Hematopoietic multipotent progenitor cell (in vitro differentiated cells): ENCODE measurements at regions not wholly inside any gene's neighbourhood (a gene's known extent, or its start where the extent isn't known, plus 50 kb on each side); places are given as distances from the start of the nearest gene placed in this dataset.

Experiments
- DNase-seq, 3 donors: peaks; one replicate each; pipeline ENCODE4 v3.0.0-alpha.2; 2011 to 2015; ENCODE audit warnings: low read depth in 2 of 3, low spot score in 2 of 3

DNA sequence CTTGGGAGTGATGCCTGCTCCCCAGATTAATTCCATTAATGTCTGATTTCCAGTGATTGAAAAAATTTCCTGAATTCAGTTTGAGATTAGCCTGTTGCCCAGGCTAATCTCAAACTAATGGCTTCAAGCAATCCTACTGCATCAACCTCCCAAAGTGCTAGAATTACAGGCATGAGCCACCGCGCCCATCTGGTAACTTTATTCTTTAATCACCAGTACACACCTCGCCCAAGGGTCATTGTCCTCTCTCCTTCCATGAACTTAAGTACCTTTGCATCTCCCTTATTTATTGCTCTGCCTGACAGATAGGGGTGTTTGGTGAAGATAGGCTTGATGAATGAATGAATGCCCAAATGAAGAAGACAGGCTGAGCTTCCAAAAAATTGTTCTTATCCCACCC lies 366.5 kb downstream of the SIPA1L2 start:
- no peak for DNase-seq

DNA sequence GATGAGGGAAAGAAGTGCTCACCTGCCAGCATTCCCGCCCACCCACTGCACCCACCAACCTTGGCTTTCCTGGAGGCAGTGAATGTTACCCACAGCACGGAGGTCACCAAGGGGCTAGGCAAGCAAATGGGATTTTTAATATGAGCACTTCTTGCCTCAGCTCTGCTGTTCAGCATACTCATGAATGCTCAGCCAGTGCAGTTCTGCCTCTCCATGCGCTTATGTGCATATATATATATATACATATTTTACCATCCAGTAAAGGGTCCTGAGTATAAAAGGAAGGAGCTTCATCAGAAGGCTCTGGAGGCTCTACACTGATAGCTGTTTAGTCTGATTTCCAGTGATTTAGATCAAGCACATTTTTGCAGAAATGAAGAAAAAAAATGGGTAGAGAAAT lies 366.9 kb downstream of the SIPA1L2 start:
- no peak for DNase-seq

DNA sequence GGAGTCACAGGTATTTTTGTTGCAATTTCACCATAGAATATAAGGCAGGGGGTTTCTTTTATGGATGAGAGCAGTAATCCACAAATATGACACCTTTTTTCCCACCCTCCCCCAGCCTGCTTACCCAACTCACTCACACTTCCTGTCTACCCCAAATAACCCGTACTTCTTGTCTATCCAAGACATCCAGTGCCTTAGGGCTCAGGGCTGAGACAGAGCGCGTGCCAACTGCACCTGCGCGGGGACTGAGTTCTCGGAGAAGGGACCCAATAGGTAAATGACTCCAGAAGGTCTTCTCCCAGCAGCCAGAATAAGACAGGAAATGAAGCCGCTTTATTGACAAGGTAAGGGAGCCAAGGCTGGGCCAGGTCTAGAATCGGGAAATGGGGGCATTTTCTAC lies 369.1 kb downstream of the SIPA1L2 start:
- no peak for DNase-seq

DNA sequence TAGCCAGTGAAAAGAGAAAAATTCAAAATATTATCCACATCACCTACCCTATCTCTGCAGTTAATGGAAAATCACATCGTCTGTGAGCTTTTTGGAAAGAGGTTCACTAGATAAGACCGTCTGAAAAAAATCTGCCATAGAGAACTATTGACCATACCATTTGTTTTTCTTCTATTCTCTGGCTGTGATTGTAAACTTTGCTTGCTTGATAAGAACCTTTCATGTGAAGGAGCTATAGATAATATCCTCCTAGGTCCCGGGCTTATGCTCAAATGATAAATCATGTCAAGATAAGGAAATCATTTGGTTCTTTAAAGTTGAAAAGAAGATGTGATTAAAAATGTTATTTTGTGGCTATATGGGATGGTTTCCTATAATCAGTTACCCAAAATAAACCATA lies 369.9 kb downstream of the SIPA1L2 start:
- no peak for DNase-seq

DNA sequence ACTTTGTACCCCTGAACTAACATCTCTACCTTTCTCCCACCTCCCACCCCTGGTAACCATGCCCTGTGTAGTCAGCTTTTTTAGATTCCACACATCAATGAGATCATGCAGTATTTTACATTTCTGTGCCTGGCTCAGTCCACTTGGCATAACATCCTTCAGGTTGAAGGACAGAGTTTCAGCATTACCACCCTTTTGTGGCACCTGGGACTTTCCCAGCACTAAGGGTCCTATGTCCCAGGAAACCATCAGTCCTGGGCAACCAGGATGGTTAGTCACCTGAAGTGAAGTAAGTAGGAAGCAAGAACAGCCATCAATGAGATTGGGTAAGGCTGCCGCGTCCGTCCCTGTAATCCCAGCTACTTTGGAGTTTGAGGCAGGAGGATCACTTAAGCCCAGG lies 370.6 kb downstream of the SIPA1L2 start:
- DNase-seq = no peak

DNA sequence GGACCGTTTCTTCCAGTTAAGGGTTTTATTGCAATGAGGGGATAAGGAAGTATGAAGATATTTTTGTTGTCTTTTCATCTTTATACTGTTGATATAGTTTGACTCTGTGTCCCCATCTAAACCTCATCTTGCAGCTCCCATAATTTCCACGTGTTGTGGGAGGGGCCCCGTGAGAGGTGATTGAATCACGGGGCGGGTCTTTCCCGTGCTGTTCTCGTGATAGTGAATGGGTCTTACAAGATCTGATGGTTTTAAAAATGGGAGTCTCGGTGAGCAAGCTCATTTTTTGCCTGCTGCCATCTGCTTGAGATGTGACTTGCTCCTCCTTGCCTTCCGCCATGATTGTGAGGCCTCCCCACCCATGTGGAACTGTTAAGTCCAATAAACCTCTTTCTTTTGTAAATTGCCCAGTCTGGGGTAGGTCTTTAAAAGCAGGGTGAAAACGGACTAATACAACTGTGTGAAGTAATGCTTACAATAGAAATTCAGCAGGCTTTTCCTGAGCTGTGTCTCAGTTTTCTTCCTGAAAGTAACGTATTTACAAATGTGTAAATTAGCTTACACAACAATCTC lies 377.3 kb downstream of the SIPA1L2 start:
- DNase-seq = no peak

DNA sequence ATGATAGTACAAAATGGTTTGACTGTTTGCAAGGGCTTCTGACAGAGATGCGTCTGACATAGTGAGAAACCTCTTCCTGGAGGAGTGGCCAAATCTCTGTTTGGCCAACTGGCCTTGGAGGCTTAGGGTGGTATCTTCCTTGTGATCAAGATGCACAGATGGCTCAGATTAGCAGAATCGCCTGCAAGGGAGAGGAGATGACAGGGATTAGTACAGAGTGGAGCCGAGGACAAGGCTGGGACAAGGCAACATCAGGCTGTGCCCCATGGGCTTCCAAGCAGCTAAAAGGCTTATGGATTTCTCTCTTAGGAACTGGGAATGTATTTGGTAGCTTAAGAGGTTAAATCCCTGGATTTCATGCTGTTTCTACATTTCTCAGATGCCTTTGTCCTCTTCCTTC lies 379.1 kb downstream of the SIPA1L2 start:
- no peak for DNase-seq

DNA sequence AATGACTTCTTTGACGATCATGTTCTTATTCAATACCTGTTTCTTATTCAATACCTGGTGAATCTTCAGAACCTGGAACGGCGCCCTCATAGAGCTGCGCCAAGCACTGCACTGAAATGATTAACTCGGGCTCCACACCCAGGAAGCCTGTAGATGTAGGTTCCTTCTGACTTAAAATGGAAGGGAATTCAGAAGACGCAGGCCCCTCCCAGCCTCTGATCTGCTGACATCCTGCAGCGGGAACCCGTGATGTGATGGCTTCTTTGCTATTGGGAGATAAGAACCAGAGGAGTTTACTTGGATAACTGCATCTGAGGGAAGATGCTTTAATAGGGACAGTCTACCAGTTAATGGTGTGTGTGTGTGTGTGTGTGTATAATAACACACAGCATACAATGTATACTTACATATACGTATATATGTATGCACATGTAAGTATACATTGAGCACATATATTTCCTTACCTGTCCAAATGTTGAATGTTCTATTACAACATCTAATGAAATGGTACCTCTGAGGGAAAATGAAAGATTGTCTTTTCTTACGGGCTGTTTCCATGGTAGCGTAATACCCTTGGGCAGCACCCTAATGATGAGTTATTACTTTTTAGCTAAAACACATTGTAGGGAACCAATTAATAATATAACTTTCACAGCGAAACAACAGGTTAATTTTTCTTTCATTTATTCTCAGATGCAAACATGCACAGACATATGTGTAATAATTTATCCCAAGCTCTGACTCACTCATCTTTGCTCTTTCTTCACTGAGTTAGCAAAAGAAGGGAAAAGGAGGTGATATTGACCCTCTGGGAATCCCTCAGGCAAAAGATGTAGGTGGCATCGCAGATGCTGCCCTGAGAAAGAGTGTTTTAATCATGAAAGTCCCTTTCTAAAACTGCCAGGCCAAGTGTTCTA lies 379.8 kb downstream of the SIPA1L2 start:
- DNase-seq = no peak

DNA sequence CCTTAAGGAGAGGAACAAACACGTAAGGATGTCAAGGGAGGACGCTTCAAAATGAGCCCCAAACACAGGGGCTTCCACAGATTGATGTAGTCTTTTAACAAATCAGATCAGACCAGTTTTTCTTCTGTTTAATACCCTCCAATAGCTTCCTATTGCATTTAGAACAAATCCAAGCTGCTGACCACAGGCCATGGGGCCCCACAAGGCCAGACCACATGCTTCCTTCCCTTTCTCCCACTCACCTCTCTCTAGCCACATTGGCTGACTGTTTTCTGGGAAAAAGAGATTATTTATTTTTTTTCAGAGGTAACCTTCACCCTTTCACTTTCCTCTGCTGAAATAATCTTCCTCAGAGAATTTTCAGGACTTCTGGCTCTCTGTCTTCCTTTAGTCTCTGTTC lies 380.6 kb downstream of the SIPA1L2 start:
- no peak for DNase-seq

DNA sequence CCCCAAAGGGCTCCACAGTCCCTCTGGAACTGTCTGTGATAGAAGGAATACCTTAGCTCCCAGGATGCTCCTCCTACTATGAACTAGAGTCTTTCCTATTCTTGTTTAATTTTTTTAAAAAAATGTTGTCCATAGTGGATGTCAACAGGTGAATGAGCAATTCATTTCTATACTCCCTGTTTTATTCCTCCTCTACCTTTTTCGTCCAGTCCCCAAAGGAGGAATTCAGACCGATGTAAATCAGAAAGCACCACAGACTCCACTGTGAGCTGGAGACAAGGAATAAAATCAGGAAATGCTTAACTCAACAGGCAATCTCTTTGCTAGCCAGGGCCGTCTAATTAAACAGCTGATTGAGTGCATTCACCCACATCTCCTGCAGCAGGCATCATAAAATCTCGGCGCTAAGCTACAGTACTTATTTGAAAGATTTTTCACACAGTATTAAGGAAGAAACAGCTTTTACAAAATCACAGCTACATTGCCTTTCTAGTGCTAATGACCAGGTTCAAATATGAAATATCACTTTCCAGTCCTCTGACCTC lies 381.6 kb downstream of the SIPA1L2 start:
- DNase-seq = no peak

DNA sequence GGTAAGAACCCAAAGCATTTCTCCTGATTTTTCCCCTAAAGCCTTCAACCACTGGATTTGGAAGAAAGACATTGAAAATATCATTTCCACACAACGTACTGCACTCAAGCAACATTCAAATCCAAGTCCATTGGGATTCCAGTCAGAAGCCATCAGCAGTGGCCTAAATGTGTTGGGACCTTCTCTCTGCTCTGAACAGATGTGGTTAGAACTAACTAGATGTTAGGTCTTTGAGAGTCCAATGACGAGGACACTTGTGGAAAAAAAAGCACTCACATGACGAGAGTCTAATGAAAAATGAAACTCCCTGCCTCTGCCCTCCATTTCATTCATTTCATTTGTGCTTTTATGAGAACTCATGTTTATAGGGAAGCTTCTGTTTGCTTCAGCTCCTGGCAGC lies 382.3 kb downstream of the SIPA1L2 start:
- no peak for DNase-seq

DNA sequence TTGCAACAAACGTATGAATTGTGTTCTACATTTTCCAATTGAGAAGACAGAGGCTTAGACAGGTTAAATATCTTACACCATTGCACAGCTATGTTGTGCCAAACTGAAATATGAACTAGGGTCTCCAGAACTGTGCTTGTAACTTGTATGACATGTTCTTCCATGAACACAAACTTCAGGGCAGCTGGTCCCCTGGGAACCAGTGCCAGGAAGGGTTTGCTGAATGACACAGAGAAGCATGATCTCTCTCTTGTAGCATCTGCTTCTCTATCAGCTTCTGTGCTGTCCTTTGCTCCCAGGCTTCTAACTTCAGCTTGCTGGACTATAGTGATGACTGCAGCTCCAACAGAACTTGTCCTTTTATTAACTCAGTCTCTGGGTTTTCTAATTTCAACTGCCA lies 385.5 kb downstream of the SIPA1L2 start:
- DNase-seq = no peak

DNA sequence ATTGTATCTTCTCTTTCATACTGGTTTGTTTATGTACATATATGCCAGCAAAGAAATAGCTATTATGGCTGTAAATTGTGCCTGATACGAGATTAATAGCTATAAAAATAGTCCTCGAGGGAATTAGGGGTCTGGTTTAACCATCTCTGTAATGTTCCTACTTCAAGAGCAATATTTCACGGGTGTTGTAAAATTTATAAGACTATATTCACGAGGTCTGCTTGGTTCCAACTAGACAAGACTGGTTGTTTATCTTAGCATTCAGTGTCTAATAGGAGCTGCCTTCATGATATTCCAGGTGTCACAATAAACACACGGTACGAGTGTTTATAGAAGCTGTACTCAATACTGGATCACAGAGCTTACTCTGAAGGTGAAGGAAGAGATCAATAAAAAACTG lies 389.9 kb downstream of the SIPA1L2 start:
- DNase-seq = no peak

DNA sequence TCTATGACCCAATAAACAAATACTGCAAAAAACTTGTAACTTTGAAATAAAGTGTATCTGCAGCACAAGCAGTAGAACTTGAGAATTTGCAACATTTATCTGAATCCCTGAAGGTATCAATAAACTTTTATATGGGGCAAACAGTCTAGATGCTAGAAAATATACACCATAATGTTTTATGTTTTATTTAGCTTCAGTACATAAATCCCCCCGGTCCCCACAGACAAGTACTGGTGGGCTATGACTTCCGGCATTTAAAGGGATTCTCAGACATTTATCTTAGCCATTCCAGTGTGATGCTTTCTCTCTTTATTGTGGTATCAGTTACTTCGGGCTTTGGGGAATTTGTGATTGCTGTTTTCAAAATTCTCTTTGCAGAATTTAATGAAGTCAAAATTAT lies 390.4 kb downstream of the SIPA1L2 start:
- no peak for DNase-seq

DNA sequence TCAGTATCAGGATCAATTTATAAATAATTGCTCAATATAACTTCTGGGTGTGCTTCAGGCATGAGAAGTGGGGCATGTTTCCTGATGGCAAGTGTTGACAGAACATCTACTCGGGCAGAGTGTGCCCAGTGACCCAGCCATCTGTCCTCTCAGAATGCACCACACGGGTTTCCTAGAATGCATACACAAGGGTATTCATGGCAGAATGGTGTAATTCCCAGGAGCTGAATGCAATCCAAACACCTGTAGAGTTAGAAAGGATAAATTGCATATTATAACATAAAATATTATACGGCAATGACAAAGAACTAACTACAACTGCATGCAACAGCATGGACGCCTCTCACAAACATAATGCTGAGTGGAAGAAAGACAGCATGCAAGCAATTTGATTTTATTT lies 391.9 kb downstream of the SIPA1L2 start:
- no peak for DNase-seq

DNA sequence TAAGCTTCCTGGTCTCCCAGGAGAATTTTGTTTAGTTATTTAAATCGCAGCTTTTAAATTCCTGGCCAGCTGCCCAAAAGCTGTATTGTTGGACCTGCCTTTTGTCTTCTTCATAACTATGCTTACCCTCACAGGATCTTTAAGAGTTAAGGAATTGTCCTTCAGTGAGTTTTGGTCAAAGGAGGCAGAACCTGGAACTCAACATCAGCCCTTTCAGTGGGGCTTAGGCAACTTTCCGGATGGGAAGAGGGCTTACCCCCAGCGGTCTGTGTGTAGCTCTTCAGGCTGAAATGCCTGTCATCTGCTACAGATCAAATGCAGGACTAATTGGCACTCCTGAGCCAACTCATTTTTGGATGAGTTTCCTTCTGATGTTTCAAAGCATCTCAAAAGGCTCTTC lies 402.6 kb downstream of the SIPA1L2 start:
- no peak for DNase-seq

DNA sequence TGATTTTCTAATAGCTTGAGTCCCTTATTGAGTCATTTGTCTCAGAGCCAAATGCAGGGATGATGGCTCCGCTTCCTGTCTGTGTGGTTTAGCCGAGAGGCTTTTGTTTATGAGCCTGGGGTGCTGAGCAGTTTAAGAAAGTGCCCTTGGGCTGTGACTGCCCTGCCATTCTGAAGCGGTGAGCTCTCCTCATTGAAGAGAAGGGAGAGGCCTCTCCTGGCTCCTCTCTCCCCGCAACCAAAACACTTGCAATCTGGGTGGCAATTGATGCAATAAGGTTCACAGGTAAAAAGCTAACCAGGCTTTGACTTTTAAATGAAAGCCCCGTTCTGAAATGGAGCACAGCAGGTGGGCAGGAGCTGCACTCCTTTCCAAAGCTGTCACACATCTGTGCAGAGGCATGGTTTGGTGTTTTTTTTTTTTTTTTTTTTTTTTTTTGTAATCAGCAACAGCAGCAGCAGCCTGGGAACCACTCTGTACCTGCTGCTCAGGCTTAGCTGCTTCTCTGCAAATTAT lies 403.7 kb downstream of the SIPA1L2 start:
- DNase-seq = peak in 1 of 3 donors; percentile 7

DNA sequence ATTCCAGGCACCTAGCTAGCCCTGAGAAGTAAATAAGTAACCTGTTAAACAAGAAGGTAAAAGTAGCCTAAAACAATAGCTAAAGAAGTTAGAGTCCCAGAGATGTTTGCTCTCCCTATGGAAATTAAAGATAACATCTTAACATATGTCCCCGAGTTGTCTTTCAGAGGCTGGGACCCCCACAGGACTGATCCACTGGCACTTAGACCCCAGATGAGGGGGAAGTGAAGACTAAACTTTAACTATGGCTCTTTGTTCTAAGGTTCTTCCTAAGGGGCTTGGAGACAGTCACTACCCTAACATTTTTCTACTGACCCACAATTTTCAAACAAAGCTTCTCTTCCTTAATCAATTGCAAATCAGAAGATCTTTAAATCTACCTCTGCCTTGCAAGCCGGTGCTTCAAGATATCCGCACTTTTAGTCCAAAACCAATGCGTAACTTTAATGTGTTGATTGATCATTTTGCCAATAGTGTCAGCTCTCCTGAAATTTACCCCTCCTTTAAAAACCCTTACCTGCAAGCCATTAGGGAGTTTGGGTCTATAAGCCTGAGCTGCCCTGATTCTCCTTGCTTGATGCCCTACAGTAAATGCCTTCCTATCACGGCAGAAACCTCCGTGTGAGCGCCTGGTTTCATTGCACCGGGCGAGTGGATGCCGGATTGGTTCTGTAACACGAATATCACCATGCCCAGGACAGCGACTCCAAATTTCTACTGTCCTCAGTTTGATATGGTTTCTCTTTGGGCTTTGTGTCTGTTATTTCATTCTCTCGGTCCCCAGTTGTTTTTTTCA lies 404.4 kb downstream of the SIPA1L2 start:
- DNase-seq = no peak

DNA sequence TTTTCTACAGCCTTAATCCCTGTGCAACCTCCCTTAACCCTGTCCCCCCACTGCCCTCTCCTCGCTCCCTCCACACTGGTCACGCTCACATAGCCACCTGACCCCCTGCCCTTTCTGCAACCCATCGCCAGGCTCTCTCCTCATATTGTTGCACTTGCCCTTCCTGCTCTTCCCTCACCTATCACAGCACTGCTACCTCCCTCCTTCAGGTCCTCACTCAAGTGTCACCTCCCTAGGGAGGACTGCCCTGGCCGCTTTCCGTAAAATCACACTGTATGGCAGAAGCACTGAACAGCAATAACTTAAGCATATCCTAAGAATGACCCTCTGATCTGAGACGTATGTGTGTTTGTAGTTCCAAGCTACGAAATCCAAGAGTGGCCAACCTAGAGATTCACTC lies 406.0 kb downstream of the SIPA1L2 start:
- DNase-seq = no peak

DNA sequence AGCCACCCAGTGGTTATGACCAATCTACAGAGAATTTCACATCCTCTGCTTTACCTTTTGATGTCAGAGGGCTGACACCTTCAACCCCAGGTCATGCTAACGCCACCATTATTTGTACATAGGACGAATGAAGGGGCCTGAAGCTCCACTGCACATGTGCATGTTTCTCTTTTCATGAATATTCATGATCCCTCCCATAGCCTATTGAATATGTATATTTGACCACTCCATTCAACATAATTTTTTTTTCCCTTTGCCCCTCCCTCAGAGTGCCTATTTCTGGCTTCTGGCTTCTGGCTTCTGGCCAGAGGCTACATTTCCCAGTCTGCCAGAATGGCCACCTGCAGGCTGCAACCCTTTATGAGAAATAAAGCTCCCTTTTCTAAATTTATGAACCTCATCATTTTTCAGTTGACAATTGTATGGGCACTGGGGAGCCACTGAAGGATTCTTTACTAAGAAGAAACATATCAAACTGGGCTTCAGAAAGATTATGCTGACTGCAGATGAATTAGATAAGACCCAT lies 406.7 kb downstream of the SIPA1L2 start:
- no peak for DNase-seq

DNA sequence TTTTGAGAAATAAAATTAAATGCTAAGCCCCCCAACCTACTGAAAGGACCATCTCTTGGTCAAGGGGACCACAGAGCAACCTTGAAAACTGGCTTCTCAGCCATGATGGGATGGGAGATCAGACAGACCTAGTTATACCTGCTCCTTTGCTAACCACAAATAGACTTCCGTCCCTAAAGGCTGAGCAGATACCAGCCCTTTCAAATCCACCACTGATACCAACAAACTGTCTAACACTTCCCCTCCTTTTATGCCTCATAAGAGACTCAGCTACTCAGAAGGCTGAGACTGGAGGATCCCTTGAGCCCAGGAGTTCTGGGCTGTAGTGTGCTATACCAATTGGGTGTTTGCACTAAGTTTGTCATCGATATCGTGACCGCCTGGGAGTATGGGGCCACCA lies 407.3 kb downstream of the SIPA1L2 start:
- no peak for DNase-seq
